Endodermal cell (in vitro differentiated cells): ENCODE measurements at regions not wholly inside any gene's neighbourhood (a gene's known extent, or its start where the extent isn't known, plus 50 kb on each side); places are given as distances from the start of the nearest gene placed in this dataset.
"Not testable (repeated sequence)": the region's sequence is repeated elsewhere in the genome, so short reads cannot be mapped to it uniquely, and the experiment has no call there.

Experiments used
- DNase-seq: peaks from one replicate; pipeline ENCODE4 v3.0.0-alpha.2; 2017
- H3K27ac ChIP-seq: 2 replicates; pipeline ENCODE4 v1.5.1; 2013; ENCODE audit warnings: mild to moderate bottlenecking, low read depth, low read length, moderate library complexity
- H3K27me3 ChIP-seq: 2 replicates; pipeline ENCODE4 v1.6.1; 2013; ENCODE audit warnings: mild to moderate bottlenecking, low read length, moderate library complexity; ENCODE audit not compliant: insufficient read depth, control insufficient read depth, poor library complexity, severe bottlenecking
- H3K36me3 ChIP-seq: 2 replicates; pipeline ENCODE4 v1.7.0; 2013; ENCODE audit warnings: mild to moderate bottlenecking, low read length, moderate library complexity; ENCODE audit not compliant: control insufficient read depth, insufficient read depth
- H3K4me1 ChIP-seq: one replicate; pipeline ENCODE4 v1.7.0; 2013; ENCODE audit warnings: low read length; ENCODE audit not compliant: control insufficient read depth, insufficient read depth
- H3K4me3 ChIP-seq: 2 replicates; pipeline ENCODE4 v1.5.1; 2013; ENCODE audit warnings: mild to moderate bottlenecking, low read length, moderate library complexity
- H3K9ac ChIP-seq: 2 replicates; pipeline ENCODE4 v1.6.1; 2013; ENCODE audit warnings: mild to moderate bottlenecking, low read length, moderate library complexity; ENCODE audit not compliant: poor library complexity, severe bottlenecking; ENCODE audit errors: extremely low read depth
- H3K9me3 ChIP-seq: 2 replicates; pipeline ENCODE4 v1.6.1; 2013; ENCODE audit warnings: mild to moderate bottlenecking, low read length, moderate library complexity; ENCODE audit not compliant: control insufficient read depth
- H3K27ac Mint-ChIP-seq: 2 replicates; pipeline ENCODE4 v1.8.0; 2020; ENCODE audit warnings: mixed read lengths
- H3K27me3 Mint-ChIP-seq: 2 replicates; pipeline ENCODE4 v1.8.0; 2021; ENCODE audit warnings: mild to moderate bottlenecking, mixed read lengths; ENCODE audit not compliant: insufficient read depth
- H3K36me3 Mint-ChIP-seq: 2 replicates; pipeline ENCODE4 v1.8.0; 2020; ENCODE audit warnings: low read depth, mixed read lengths
- H3K4me1 Mint-ChIP-seq: 2 replicates; pipeline ENCODE4 v1.8.0; 2020; ENCODE audit warnings: mixed read lengths
- H3K4me3 Mint-ChIP-seq: 2 replicates; pipeline ENCODE4 v1.8.0; 2020; ENCODE audit warnings: mild to moderate bottlenecking, moderate library complexity, mixed read lengths
- H3K9me3 Mint-ChIP-seq: 2 replicates; pipeline ENCODE4 v1.8.0; 2020; ENCODE audit warnings: mild to moderate bottlenecking, mixed read lengths
- CTCF ChIP-seq: fragments of 200-600 bp; sonication (generic); conservative IDR thresholded peaks from 2 replicates; pipeline ENCODE4 v1.5.0; 2021; ENCODE audit warnings: antibody characterized with exemption, mild to moderate bottlenecking
- WGBS, 2 experiments: methylation state at CpG; one replicate each; pipeline versions ENCODE4 v1.1.5 to v1.1.7; 2013; ENCODE audit warnings: missing lambda C conversion rate in 2 of 2, mixed read lengths in 1 of 2; ENCODE audit not compliant: insufficient coverage in 1 of 2, insufficient read length in 1 of 2; 5-methylcytosine and 5-hydroxymethylcytosine counted together

GRCh38 chr5:91925249-91925648 lies 542.1 kb upstream of the ARRDC3 start:
- Mint-ChIP-seq H3K4me3 (no peak overlapping the region), H3K36me3 (no peaks in the 10 kb centered on the region), H3K4me1 (peaks cover 5% of the 10 kb centered on the region), H3K27me3 (no peaks in the 10 kb centered on the region), H3K27ac (no peak overlapping the region), H3K9me3 (no peaks in the 10 kb centered on the region)
- no peak for DNase-seq
- 100% methylated on average over 1 of the region's 1 CpG; no CpG with 5 or more reads in 1 of the 2 experiments for WGBS, 2 experiments
- Histone ChIP-seq H3K4me3 (no peak overlapping the region), H3K9ac (no peak overlapping the region), H3K27me3 (no peaks in the 10 kb centered on the region), H3K9me3 (no peaks in the 10 kb centered on the region), H3K27ac (no peak overlapping the region), H3K36me3 (no peaks in the 10 kb centered on the region), H3K4me1 (no peaks in the 10 kb centered on the region)
- no peak for TF ChIP-seq CTCF

- DNase-seq, H3K4me1 ChIP-seq, H3K4me3 ChIP-seq, H3K4me3 Mint-ChIP-seq, H3K4me1 Mint-ChIP-seq, H3K9me3 ChIP-seq, H3K9me3 Mint-ChIP-seq, H3K27ac ChIP-seq, H3K36me3 ChIP-seq, H3K27me3 ChIP-seq, H3K36me3 Mint-ChIP-seq, H3K27ac Mint-ChIP-seq, H3K27me3 Mint-ChIP-seq, H3K9ac ChIP-seq: not testable (repeated sequence)
- WGBS, 2 experiments = 93 to 94% methylated on average over 22 to 50 of the region's 51 CpGs
These were observed 534.1 kb upstream of the ARRDC3 start for GRCh38 chr5:91917037-91917814.

GRCh38 chr5:91910655-91911054 lies 527.5 kb upstream of the ARRDC3 start:
- no peaks in the 10 kb centered on the region for H3K4me1 Mint-ChIP-seq
- Histone ChIP-seq H3K27me3 (no peaks in the 10 kb centered on the region), H3K27ac (no peak overlapping the region), H3K9me3 (no peaks in the 10 kb centered on the region), H3K9ac (no peak overlapping the region), H3K36me3 (no peaks in the 10 kb centered on the region), H3K4me3 (no peak overlapping the region), H3K4me1 (no peaks in the 10 kb centered on the region)
- no peak overlapping the region for H3K4me3 Mint-ChIP-seq
- no peaks in the 10 kb centered on the region for H3K27me3 Mint-ChIP-seq
- H3K36me3 Mint-ChIP-seq = no peaks in the 10 kb centered on the region
- TF ChIP-seq CTCF = no peak
- no peak overlapping the region for H3K27ac Mint-ChIP-seq
- DNase-seq = no peak
- 92 to 100% methylated on average over 1 to 4 of the region's 4 CpGs for WGBS, 2 experiments
- no peaks in the 10 kb centered on the region for H3K9me3 Mint-ChIP-seq
